Thymus (tissue), 11 donors: ENCODE measurements at regions not wholly inside any gene's neighbourhood (a gene's known extent, or its start where the extent isn't known, plus 50 kb on each side); places are given as distances from the start of the nearest gene placed in this dataset.

Experiments used
- DNase-seq, 9 donors: peaks; one replicate each; pipeline ENCODE4 v3.0.0-alpha.2; 2013; ENCODE audit warnings: low spot score in 9 of 9, low read depth in 6 of 9, missing footprints in 1 of 9
- H3K27ac ChIP-seq, 2 donors: one replicate each; pipeline ENCODE4 v1.5.1; 2013; ENCODE audit warnings: control low read depth in 1 of 2, low read depth in 1 of 2, low read length in 1 of 2, mild to moderate bottlenecking in 1 of 2, moderate library complexity in 1 of 2
- H3K27me3 ChIP-seq, 2 donors: one replicate each; pipeline ENCODE4 v1.5.1; 2013; ENCODE audit warnings: low read length in 1 of 2; ENCODE audit not compliant: control insufficient read depth in 2 of 2, insufficient read depth in 1 of 2
- H3K36me3 ChIP-seq, 2 donors: one replicate each; pipeline ENCODE4 v1.5.1; 2013; ENCODE audit warnings: low read length in 1 of 2, mild to moderate bottlenecking in 1 of 2, moderate library complexity in 1 of 2; ENCODE audit not compliant: control insufficient read depth in 2 of 2, insufficient read depth in 2 of 2
- H3K4me1 ChIP-seq, 2 donors: one replicate each; pipeline ENCODE4 v1.5.1; 2013; ENCODE audit warnings: low read length in 2 of 2; ENCODE audit not compliant: control insufficient read depth in 2 of 2, insufficient read depth in 2 of 2
- H3K4me3 ChIP-seq, 2 donors: one replicate each; pipeline ENCODE4 v1.5.1; 2013; ENCODE audit warnings: low read length in 2 of 2, control low read depth in 1 of 2, mild to moderate bottlenecking in 1 of 2
- H3K9me3 ChIP-seq, 2 donors: one replicate each; pipeline ENCODE4 v1.5.1; 2013; ENCODE audit warnings: low read length in 1 of 2, mild to moderate bottlenecking in 1 of 2; ENCODE audit not compliant: control insufficient read depth in 2 of 2, insufficient read depth in 1 of 2
- WGBS: extraction: QIAGEN DNeasy Blood & Tissue Kit; methylation state at CpG from one replicate; pipeline ENCODE4 v1.1.7; 2013; 5-methylcytosine and 5-hydroxymethylcytosine counted together
- donor health status: healthy.

DNA sequence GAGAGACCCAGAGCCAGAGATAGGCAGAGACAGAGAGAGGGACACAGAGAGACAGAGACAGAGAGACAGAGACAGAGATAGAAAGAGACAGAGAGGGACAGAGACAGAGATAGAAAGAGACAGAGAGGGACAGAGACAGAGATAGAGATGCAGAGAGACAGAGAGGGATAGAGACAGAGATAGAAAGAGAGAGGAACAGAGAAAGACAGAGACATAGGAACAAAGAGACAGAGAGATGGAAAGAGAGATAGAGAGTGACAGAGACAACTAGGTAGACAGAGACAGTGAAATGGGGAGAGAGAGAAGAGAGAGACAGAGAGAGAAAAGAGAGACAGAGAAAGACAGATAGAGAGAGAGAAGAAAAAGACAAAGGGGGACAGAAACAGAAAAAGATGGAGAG lies 165.4 kb upstream of the FOXQ1 start:
- no peak overlapping the region for H3K27ac ChIP-seq
- no peak for DNase-seq
- H3K4me3 ChIP-seq = no peak overlapping the region
- no peaks in the 10 kb centered on the region for H3K9me3 ChIP-seq
- peaks cover 0 to 6% of the 10 kb centered on the region in 2 donors for H3K27me3 ChIP-seq
- H3K36me3 ChIP-seq = no peaks in the 10 kb centered on the region
- no peaks in the 10 kb centered on the region for H3K4me1 ChIP-seq

DNA sequence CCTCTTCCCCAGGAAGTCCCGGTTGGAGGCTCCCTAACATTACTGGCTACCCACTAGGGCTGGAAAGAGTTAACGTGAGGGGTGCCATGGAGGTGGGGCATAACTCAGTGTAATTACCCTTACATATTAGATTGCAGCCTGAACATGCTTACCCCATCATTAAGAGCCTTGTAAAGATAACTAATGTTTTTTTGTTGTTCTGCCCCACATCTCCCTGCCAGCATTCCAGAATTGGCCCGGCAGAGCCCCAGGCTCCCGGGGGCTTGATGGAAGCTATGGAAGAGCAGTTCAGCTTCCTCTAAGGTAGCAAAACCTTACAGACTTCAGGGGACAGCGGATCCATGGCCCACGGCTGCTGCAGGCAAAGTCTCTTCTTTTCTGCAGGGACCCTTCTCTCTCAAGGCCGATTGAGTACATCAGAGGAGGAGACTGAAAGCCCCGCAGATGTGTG lies 166.1 kb upstream of the FOXQ1 start:
- no peak overlapping the region for H3K4me3 ChIP-seq
- H3K27me3 ChIP-seq = peaks cover 0 to 6% of the 10 kb centered on the region in 2 donors
- H3K36me3 ChIP-seq = no peaks in the 10 kb centered on the region
- H3K9me3 ChIP-seq = no peaks in the 10 kb centered on the region
- no peak overlapping the region for H3K27ac ChIP-seq
- DNase-seq = no peak
- no peaks in the 10 kb centered on the region for H3K4me1 ChIP-seq
- 56% methylated on average over 8 of the region's 8 CpGs for WGBS

DNA sequence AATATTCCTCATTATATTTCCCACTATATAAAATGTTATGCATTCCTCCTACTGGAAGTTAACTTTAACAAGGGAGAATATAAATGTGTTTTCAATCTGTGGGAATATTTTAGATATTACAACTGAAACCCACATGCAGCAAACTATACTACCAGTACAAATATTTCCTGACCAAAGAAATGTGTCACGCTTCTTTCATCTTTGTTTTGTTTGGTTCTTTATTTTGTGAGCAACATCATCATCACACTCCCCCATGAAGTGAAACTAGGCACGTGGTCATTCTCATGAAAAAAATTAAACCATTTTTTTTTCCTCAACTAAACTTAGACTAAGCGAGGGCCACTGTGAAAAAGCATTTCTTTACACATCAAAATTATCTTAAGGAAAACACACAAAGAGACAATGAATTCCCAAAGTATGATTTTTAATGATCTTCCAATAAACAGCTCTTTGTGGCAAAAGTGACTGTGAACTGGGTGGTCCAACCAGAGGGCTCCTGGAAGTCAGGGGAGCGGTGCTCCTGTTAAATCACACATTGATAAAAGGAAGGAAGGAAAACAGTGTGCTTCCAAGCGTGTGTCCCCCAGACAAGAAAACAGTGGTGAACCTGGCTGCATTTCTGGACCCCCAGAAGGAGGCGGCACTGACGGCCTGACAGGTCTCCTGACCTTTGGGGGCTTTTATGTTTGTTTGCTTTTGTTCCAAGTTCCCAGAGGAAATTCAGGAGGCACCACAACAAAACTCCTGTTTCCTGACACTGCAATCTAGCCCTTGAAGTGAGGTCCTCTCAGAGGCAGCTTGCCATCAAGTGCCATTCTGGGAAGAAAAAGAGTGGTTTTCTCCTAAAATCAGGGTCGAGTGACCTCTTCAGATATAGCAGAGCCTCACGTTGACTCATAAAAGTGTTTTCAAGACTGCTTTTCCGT lies 166.8 kb upstream of the FOXQ1 start:
- Histone ChIP-seq H3K36me3 (no peaks in the 10 kb centered on the region), H3K4me1 (no peaks in the 10 kb centered on the region), H3K4me3 (no peak overlapping the region), H3K9me3 (no peaks in the 10 kb centered on the region), H3K27ac (no peak overlapping the region), H3K27me3 (peaks cover 0 to 6% of the 10 kb centered on the region in 2 donors)
- WGBS = 48% methylated on average over 10 of the region's 10 CpGs
- no peak for DNase-seq

DNA sequence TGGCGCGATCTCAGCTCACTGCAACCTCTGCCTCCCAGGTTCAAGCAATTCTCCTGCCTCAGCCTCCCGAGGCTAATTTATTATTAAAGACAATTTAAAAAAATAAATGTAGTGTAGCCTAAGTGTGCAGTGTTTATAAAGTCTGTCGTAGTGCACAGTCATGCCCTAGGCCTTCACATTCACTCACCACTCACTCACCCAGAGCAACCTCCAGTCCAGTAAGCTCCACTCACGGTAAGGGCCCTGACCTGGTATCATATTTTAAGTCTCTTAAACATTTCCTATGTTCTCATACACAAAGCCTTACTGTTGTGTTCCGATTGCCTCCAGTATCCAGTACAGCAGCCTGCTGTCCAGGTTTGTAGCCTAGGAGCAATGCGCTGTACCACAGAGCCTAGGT lies 168.2 kb upstream of the FOXQ1 start:
- WGBS = 95% methylated on average over 7 of the region's 7 CpGs
- Histone ChIP-seq H3K9me3 (no peaks in the 10 kb centered on the region), H3K27me3 (peaks cover 0 to 6% of the 10 kb centered on the region in 2 donors), H3K36me3 (no peaks in the 10 kb centered on the region), H3K4me3 (no peak overlapping the region), H3K4me1 (no peaks in the 10 kb centered on the region), H3K27ac (no peak overlapping the region)
- DNase-seq = no peak

DNA sequence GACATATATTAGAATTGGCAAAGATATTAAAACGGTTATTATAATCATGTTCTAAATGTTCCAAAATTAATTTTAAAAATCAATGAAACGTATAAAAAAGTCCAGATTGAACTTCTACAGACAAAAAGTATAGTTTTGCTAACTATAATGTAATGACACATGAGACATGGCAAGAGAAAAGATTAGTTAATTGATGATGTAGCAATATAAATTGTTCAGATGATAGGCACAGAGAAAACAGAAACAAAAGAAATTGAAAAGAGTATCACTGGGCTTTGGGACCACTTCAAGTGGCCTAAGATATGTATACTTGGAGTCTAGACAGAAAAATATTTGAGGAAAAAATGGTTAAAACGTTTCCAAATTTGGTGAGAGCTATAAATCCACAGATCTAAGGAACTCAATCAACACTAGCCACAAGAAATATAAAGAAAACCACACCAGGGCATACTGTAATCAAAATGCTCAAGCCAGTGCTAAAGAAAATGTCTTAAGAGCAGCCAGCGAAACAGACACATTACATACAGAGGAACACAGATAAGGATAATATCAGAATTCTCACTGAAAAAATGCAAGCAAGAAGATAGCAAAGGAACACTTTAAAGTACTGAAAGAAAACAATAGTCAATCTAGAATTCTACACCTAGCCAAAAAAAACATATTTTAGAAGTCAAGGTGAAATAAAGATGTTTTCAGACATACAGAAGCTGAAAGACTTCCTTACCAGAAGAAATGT lies 172.6 kb upstream of the FOXQ1 start:
- Histone ChIP-seq H3K4me3 (no peak overlapping the region), H3K27me3 (no peaks in the 10 kb centered on the region), H3K27ac (no peak overlapping the region), H3K36me3 (no peaks in the 10 kb centered on the region), H3K4me1 (no peaks in the 10 kb centered on the region), H3K9me3 (no peaks in the 10 kb centered on the region)
- WGBS = 73% methylated on average over 4 of the region's 4 CpGs
- no peak for DNase-seq

DNA sequence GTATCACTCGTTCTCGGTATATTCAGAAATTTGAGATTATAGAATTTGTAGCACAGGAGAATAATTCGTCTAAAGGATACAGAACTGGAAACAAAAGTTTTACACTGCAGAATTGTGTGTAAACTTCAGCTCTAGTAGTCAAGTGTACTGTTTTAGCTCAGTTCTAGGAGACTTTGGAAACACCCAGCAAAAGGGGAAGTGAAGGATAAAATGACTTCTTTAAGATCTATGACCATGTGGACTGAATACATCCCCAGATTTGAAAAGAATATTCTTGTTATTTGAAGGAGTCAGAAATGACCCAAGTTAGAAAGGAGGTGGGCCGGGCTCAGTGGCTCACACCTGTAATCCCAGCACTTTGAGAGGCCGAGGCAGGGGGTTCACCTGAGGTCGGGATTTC lies 174.0 kb upstream of the FOXQ1 start:
- 94% methylated on average over 6 of the region's 6 CpGs for WGBS
- no peak overlapping the region for H3K4me3 ChIP-seq
- H3K4me1 ChIP-seq = no peaks in the 10 kb centered on the region
- H3K9me3 ChIP-seq = no peaks in the 10 kb centered on the region
- no peaks in the 10 kb centered on the region for H3K27me3 ChIP-seq
- no peak for DNase-seq
- no peak overlapping the region for H3K27ac ChIP-seq
- no peaks in the 10 kb centered on the region for H3K36me3 ChIP-seq

DNA sequence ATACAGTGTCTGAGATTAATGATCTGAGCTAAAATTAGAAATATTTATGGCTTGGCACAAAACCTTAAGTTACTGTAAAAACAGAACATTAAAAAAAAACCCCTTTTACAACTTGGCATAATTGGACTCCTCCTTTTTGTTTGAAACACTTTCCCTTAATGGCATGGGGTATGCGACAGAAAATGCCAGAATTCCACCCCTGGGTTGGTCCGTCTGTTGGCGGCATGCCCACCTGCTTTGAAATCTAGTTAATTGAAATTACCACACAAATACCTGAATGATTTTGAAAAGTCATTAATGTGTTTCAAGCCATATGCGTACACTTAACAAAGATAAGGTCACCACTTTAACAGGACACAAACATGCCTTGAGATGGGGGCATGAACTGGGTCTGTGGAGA lies 175.1 kb upstream of the FOXQ1 start:
- Histone ChIP-seq H3K4me3 (no peak overlapping the region), H3K36me3 (no peaks in the 10 kb centered on the region), H3K4me1 (no peaks in the 10 kb centered on the region), H3K27me3 (no peaks in the 10 kb centered on the region), H3K9me3 (no peaks in the 10 kb centered on the region), H3K27ac (no peak overlapping the region)
- 94% methylated on average over 4 of the region's 4 CpGs for WGBS
- no peak for DNase-seq

DNA sequence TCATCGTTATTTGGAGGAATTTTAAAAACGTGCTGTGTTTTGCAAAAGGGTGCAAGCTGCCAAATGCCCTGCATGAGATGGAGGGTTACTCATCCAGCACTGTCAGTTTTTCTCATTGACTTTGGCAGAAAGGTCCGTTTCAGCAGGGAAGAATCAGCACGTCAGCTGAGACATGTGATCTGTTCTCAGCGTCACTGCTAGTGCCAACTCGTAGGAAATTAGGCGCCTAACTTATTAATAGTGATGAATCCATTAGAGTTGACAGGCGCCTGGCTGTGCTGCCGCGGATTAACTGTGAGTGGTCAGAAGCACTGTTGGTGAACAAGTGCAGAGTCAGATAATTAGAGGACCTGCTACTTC lies 175.5 kb upstream of the FOXQ1 start:
- no peaks in the 10 kb centered on the region for H3K9me3 ChIP-seq
- DNase-seq = peak in 1 of 9 donors; percentile 13
- no peak overlapping the region for H3K27ac ChIP-seq
- H3K4me3 ChIP-seq = no peak overlapping the region
- 89% methylated on average over 10 of the region's 10 CpGs for WGBS
- no peaks in the 10 kb centered on the region for H3K27me3 ChIP-seq
- no peaks in the 10 kb centered on the region for H3K36me3 ChIP-seq
- H3K4me1 ChIP-seq = no peaks in the 10 kb centered on the region

DNA sequence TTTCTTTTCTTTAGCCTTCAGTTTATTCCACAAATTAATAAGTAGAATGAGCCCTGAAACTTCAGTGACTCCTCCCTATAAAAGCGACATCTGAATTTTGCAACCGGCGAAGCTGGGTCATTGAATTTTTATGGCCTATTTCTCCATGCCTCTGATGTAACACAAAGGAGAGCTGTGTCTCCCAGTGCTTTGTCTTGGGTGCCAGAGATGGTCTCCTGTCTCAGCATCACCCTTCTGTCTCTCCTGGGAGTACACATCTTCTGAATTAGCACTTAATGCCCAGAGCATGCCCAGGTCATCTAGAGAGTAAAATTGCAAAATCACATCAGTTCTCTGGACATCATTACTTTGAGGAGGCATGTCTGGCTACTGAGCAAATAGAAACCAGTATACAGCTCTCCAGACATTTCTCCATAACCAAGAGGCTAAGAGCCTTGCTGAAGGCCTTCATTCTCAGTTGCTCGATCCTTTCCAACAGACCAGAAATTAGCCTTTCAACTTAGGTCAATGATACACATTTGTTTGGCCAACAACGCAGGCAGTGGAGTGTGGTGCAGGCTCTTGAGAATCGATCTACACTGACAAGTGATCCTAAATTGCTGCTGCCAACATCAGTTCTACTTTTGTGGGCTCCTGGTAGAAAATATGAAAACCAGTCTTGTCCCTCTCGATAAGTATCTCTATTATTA lies 176.0 kb upstream of the FOXQ1 start:
- H3K4me3 ChIP-seq = no peak overlapping the region

More for the DNA sequence above, 176.0 kb upstream of the FOXQ1 start:
- H3K27ac ChIP-seq = no peak overlapping the region
- no peak for DNase-seq
- no peaks in the 10 kb centered on the region for H3K36me3 ChIP-seq
- H3K4me1 ChIP-seq = no peaks in the 10 kb centered on the region
- no peaks in the 10 kb centered on the region for H3K9me3 ChIP-seq
- H3K27me3 ChIP-seq = no peaks in the 10 kb centered on the region
- 94% methylated on average over 7 of the region's 7 CpGs for WGBS
